ENCODE measurements at regions not wholly inside any gene's neighbourhood (a gene's known extent, or its start where the extent isn't known, plus 50 kb on each side); places are given as distances from the start of the nearest gene placed in this dataset.

GRCh38 chr10:7485799-7486198 is 75.0 kb upstream of the SFMBT2 start:
- no peak for TF ChIP-seq CTCF (IDR thresholded peaks at IDR 0.05; ENCODE audit: insufficient read depth, low read depth, low read length)
- TF ChIP-seq EZH2 (IDR thresholded peaks at IDR 0.05; ENCODE audit: insufficient read depth, low read length), result no peak
